Activated naive CD4-positive, alpha-beta T cell (primary cell): ENCODE measurements at regions not wholly inside any gene's neighbourhood (a gene's known extent, or its start where the extent isn't known, plus 50 kb on each side); places are given as distances from the start of the nearest gene placed in this dataset.

ENCODE experiments used
- DNase-seq, 4 experiments: peaks; one replicate each; lab custom pipeline; 2025; lab: John Stamatoyannopoulos, UW

DNA sequence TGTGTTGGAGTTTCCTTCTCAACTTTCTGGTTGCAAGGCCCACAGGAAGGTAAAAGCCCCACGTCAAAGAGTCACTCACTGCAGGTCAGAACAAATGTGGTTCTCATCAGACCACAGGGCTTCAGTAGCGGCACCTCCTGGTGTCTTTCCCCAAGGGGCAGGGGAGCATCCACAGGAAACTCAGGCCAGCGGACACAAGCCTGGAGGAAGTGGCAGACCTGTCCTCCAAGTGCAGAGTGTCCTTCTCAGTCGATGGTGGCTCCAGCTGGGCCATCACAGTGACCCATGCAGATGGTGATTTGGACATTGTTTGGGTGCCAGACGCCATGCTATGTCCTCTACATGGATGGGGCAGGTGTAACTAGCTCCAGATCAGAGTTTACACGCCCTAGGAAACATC is 84.9 kb downstream of the ACKR3 start:
- no peak for DNase-seq

DNA sequence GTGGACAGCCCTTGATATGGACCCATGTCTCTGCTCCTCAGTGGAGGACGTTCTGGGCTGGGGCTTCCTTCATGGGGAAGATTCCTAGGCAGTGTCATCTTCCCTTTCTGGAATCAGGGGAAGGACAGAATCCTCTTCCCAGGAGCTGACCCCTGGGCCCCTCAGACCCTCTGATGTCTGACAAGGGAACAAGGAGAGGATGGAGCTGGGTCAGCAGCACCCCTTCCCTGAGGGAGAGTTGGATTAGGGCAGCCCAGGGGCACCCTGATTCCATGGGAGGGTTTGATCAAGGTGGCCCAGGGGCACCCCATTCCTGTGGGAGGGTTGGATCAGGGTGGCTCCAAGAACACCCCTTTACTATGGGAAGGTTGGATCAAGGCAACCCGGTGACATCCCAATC is 86.5 kb downstream of the ACKR3 start:
- no peak for DNase-seq

DNA sequence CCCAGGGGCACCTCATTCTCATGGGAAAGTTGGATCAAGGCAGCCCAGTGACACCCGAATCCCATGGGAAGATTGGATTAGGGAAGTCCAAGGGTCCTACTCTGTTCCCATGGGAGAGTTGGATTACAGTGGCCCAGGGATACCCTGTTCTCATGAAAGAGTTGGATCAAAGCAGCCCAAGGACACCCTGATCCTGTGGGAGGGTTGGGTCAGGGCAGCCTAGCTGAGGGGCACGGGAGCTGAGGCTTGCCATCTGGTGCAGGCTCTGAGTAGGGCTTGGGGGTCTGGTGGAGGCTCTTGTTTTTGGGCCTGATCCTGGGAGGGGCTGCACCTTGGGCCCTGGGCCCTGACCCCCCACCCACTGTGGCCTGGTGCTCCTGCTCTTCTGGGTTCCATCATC is 87.1 kb downstream of the ACKR3 start:
- no peak for DNase-seq

DNA sequence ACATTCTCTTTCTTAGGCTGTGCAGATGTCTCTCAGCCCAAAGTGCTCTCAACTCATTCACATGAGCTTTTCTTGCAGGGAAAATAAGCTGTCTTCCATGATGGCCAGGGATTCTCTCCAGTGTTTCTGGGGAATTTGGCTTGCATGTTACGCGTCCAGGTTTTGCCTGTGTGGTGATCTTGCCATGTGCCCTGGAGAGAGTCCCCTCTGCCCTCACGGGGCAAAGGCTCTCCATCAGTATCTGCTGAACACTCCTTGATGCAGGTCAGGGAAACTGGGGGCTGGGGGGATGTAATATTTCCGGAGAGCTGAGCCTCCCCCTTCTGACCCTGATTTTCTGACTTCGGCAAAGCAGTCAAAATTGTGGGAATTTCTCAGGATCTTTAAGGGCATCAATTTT is 87.6 kb downstream of the ACKR3 start:
- DNase-seq, result no peak

DNA sequence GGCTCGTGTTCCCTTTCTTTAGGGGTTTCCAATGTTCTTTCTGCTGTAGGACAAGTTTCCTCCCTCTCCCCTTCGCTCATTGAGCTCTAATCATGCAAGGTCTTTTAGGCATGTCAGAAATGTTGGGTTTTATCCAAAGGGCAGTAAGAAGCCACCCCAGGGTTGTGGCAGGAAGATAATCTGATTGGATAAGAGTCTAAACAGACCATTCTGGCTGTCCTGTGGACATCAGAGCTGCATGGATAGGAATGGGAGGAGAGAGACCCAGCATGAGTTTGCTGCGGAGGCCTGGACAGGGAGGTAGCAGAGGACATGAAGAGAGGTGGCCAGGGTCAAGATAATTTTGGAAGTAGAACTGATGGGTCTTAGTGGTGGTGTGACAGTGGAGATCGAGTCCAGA is 88.2 kb downstream of the ACKR3 start:
- DNase-seq, result no peak

DNA sequence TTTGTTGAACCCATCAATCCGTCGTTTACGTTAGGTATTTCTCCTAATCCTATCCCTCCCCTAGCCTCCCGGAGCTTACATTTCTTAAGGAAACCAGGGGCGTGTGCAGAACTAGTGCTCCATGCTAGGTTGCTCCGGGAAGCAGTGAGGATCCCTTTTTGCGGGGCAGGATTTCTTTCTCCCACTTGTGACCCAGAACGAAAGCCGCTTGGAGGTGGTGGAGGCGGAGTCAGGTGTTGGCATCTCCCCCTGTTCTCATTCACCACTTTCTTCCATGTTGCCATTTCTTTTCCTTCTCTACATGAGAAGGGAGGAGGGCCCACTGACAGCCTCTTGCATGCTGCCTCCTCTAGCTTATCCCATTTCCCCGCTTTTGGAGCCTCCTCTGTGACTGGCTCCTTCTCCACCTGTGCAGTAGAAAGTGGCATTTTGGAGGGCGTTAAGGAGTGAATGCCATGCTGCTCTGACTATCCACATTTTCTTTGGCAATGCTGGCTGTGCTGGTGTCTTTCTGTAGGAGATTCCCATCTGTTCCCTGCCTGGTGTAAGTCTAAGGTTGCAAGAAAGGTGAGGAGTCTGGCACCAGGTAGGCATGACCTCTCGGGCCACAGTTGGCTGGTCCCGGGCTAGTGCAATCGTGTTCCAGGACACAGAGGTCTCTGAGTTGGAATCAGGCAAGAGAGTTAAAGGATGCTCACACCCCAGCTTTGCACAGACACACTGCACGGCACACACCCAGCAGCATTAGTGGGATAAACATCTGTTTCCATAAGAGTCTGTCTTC is 89.5 kb downstream of the ACKR3 start:
- DNase-seq, result no peak

DNA sequence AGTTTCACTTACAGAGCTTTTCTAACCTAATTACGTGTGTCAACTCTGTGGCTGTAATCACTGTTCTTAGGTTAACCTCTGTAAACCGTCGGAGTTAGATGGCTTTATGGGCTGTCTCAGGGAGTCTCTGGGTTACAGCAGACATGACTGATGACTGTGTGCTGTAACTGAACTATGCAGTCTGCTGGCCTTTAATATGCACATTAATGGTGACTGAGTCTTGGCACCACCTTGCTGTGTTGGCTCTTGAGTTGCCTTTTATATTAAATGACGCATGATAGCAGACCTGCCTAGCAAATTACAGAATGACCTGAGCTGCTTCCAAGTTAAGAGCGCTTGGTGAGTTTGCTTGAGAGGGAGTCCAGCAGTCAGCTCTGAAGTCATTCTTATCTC is 90.1 kb downstream of the ACKR3 start:
- DNase-seq, result no peak

DNA sequence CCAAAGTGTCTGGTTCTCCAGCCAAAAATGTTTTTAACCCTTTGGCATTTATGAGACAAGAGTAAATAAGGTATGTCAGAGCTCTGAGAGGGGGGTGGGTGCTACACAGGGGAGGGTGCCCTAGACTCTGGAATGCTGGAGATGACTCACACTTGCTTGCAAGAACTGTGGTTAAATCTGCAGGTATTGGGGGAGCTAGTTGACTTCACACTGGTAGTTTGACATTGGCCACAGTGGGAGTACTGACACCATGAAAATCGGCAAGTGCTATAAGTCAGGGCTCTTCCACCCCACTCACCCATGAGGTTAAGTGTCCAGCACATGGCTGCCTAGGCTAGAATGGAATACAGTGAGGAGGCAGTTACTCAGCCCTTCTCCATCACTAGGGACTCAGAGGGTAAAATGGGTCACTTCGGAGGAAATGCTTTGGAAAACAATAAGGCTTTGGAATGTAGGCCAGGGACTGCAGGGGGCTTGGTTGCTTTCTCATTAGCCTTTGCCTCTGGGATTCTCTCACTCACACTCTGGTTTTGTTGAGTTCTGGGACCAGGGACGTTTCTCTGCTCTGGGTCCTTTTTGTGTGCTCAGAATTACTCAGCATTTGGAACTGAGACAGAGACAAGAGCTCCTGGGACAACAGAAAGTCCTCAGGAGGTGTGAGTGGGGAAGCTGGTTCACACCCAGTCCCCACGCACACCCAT is 91.6 kb downstream of the ACKR3 start:
- no peak for DNase-seq

DNA sequence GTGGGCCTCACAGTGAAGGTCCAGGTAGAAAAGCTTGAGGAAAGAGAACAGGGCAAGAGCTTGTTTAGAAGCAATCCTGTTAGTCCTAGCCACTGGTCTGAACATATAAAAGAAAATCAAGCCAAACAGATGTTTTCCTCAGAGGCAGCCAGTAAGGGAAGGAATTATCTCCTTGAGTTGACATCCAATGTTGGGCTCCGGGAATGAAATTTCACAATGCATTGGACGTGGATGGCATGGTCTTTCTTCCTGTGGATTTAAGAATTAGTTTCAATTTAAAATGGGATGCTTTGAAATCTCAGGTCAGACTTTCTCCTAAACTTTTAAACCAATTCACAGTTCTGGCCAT is 92.1 kb downstream of the ACKR3 start:
- no peak for DNase-seq

DNA sequence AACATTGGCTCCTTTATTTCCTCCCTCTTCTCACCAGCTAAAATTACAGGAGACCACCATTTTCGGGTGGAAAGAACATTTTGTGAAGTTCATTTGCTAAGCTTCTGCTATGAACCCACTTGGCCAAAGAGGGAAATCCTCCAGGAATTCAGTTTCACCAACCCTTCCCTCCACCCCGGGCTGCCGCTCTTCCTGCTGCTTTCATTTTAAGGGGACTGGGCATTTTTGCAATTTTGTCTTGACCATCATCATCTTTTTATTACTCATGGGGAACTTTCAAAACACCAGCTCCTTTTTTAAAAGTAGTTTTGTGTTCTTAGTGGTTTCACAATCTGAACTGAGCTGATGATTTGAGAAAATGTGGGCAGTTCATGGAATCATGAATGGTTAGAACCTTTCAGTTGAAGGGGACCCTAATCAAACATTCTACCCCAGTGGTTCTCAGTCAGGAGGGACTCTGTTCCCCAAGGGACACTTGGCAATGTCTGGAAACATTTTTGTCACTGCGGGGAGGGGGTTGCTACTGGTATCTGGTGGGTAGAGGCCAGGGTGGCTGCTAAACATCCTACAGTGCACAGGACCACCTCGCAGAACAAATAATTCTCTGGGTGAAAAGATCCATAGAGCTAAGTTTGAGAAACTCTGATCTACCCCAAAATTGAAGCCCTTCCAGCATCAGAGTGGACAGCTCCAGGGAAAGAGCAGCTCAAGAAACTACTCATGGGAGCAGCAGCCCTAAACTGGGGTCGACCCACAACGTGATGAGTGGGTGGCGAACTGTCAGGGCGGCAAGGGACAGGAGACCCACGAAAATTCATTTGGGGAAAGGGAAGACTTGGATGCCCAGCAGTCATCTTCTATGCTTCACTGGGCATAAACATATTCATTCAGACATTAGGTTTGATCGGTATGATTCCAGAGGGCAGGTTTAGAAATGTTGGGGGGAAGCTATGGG is 92.9 kb downstream of the ACKR3 start:
- no peak for DNase-seq

DNA sequence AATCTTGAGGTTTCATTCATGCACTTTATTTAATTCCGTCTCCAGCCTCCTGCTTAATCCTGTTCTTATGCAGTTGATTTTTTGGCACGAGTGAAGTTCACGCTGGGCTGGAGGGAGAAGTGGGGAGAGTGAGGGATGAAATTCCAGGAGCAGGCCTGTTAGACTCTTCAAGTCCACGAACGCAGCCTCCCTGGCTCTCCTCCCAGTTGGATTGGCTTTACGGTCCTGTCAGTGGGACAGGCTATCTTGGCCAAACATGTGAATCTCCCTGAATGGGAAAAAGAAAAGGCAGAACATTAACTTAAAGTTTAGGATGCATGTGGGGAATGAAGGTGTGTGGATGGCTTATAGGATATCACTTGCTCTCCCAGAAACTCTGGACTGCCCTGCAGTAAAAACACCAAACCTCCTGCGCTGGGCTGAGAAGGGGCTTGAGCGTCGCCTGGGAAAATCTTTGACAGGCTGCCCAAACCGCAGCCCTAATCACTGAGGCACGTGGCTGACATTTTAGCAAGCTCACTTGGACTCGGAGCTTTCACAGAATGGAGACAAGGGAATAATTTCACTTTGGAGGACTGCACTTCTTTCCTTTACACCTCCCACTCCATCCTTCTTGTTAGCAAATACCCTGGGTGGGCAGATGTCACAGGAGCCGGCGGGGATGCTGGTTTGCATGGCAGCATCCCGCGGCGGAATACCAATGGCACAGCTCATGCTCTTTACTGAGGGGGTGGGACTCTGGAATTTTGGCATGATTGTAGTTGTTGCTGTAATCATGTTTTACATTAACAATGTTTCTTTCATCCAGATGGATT is 93.9 kb downstream of the ACKR3 start:
- DNase-seq, result no peak

DNA sequence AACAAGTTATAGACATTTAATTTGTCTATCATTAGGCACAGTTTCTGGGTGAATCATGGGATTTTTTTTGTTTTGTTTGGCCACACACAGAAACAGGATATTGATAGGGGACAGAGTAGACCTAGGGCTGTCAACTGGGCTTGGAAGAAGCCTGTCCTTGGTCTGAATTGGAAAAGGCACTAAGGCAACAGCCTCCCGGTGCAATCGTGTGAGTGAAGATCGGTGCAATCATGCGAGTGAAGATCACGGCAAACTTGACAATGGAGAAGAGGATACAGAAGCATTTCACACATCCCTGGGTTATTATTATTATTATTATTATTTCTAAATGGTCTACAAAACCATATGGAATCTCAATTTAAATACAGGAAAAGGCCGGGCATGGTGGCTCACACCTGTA is 94.5 kb downstream of the ACKR3 start:
- no peak for DNase-seq

DNA sequence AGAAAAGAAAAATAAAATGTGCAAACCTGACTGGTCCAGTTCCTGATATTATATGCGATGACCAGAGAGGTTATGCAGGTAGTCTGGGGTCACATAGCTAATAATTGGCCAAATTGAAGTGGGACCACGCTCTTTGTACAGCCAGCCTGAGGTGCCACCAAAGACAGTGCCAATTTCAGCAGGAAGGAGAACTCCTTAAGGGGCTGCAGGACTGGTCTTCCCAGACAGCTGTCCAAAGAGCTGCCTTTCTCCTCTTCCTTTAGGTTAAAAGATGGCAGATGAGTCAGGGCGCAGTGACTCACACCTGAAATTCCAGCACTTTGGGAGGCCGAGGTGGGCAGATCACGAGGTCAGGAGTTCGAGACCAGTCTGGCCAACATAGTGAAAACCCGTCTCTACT is 95.5 kb downstream of the ACKR3 start:
- no peak for DNase-seq

DNA sequence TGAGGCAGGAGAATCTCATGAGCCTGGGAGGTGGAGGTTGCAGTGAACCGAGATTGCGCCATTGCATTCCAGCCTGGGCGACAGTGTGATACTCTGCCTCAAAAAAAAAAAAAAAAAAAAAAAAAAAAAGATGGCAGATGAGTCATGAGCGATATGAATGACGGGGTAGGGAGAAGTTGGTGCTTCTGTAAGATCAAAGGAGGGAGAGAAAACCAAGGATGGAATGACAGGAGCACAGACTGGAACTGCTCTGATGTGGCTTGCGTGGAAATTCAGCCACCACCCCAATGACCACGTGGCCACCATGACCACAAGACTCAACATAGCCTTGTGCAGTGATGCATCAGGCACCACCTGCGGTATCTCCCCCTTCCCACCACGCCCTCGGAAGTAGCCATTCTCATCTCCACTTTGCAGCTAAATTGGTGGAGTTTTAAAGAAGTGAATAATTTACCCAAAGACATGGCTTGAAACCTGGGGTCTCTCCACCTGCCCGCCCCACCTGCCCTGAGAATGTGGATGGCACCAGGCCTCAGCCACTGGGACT is 96.0 kb downstream of the ACKR3 start:
- DNase-seq, result no peak

DNA sequence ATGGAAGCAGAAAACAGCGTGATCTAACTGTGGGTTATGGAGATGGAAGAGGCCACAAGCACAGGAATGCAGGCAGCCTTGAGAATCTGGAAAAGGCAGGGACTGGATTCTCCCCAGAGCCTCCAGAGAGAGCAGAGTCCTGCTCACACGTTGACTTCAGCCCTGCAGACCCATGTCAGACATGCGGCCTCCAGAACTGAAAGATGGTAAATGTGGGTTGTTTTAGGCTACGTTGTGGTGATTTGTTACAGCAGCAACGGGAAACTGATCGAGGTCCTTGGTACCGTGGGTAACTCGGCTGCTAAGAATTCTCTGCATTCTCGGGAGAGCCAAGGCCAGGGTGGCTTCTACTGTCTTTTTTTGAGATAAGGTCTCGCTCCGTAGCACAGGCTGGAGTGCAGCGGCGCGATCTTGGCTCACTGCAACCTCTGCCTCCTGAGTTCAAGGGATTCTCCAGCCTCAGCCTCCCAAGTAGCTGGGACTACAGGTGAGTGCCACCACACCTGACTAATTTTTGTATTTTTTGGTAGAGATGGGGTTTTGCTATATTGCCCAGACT is 97.1 kb downstream of the ACKR3 start:
- DNase-seq, result no peak

DNA sequence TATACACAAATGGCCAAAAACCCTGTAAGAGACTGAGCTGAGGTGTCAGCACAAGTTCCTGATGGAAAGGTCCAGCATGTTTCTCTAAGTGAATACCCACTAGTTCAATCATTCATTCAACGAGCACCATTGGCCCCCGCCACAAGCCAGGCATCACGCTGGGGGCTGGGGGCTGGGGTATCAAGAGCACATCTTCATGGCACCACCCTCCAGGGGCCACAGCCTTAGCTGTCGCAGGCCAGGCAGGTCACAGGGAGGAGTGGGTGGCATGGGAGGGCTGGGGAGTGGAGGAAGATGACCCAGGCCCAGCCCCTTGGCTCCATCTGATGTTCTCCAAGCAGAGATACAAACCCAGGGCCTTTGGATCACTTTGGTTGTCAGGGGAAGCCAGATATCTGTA is 97.9 kb downstream of the ACKR3 start:
- no peak for DNase-seq

DNA sequence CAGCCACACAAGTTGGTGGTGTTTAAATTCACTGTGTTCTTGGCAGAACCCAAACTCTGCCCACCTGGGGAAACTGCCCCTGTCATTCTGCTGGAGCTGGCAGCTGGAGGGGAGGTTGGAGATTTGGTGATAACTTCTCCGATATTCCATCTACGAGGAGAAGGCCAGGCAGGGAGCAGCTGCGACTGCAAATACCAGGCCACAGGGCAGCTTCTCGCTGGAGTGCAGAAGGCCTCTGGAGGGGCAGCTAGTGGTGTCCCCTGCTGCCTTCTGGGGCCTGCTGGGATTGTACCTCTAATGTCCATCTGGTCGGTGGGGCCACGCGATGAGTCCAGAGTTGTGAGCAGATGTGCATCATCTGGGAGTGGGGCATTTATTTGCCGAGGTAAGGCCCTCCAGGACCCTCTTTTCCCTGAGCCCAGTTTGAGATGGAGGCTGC is 98.9 kb downstream of the ACKR3 start:
- no peak for DNase-seq

DNA sequence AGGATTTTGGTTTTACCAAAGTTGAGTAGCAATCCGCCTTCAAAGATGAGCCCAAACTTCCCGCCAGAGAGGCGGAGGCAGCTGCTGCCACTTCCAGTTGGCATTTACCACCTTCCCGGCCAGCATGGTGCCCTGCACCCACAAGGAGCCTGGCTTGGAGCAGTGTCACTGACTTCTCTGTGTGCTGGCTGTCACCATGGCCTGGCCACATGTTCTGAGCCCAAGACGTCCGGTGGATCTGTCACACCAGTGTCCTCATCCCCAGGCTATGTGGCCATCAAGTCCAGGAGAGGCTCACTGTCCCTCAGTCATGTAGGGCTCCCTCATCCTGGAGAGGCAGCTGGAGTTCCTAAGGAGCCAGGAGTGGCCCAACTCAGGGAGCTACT is 100.6 kb downstream of the ACKR3 start:
- DNase-seq, result no peak

DNA sequence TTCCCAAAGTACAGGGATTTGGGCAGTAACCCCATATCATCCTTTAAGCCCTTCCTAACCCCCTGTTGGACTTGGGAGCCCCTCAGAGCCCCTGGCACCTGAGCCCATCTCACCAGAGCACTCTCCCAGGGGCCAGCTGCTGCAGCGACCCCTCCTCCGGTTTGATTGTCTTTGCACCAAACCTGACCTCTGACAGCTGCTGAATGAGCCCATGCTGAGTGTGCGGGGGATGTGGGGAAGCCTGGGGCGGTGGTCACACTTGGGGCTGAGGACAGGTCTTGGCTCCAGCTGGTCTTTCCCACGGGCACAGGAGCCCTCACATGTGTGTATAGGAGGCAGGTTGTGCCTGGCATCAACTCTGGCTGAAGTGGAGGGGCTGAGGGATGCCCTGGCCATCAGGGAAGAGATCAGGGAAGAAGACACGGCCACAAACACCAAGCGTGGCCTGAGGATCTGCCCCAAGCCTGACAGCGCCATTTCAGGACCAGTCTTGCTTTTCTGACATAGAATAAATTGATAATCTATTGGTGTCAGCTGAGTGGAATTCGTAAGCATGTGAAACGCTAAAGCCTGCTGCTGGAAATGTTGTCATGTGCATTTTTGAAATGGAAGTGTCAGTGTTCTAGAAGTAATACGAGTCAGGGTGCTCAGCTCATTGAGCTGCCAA is 102.4 kb downstream of the ACKR3 start:
- no peak for DNase-seq

DNA sequence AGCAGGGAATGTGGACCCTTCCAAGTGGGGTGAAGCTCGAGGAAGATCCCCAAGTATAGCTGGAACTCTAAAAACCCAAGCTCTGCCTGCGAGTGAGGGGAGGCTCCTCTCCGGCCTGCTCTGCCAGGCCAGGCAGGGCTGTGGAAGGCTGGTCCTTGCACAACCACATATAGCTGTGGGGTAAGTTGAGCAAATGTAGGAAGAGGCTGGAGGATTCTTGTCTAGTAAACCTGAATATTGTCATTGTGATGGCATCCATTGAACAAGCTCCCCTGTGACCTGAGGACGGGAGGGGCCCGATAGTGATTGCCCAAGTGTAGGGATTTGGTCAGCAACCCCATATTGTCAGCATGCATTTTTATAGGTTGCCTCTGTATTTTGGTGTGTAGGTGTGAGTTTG is 103.0 kb downstream of the ACKR3 start:
- no peak for DNase-seq
